ENCODE measurements at regions not wholly inside any gene's neighbourhood (a gene's known extent, or its start where the extent isn't known, plus 50 kb on each side); places are given as distances from the start of the nearest gene placed in this dataset.
"Not testable (repeated sequence)": the region's sequence is repeated elsewhere in the genome, so short reads cannot be mapped to it uniquely, and the experiment has no call there.

GRCh38 chr14:43786066-43786762, 720.9 kb downstream of the FSCB start:
- Mint-ChIP-seq H3K4me1 (ENCODE audit: low read depth) (no peaks in the 10 kb centered on the region), H3K27ac (ENCODE audit: unreplicated experiment) (no peak overlapping the region), H3K27me3 (ENCODE audit: low read depth) (peaks cover 2% of the 10 kb centered on the region), H3K4me3 (ENCODE audit: unreplicated experiment) (no peak overlapping the region), H3K36me3 (ENCODE audit: low read depth) (no peaks in the 10 kb centered on the region), H3K9me3 (ENCODE audit: low read depth) (no peaks in the 10 kb centered on the region)
- DNase-seq (ENCODE audit: low spot score): no peak
- TF ChIP-seq, protein P1, sequence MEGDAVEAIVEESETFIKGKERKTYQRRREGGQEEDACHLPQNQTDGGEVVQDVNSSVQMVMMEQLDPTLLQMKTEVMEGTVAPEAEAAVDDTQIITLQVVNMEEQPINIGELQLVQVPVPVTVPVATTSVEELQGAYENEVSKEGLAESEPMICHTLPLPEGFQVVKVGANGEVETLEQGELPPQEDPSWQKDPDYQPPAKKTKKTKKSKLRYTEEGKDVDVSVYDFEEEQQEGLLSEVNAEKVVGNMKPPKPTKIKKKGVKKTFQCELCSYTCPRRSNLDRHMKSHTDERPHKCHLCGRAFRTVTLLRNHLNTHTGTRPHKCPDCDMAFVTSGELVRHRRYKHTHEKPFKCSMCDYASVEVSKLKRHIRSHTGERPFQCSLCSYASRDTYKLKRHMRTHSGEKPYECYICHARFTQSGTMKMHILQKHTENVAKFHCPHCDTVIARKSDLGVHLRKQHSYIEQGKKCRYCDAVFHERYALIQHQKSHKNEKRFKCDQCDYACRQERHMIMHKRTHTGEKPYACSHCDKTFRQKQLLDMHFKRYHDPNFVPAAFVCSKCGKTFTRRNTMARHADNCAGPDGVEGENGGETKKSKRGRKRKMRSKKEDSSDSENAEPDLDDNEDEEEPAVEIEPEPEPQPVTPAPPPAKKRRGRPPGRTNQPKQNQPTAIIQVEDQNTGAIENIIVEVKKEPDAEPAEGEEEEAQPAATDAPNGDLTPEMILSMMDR (IDR thresholded peaks at IDR 0.05): no peak

DNA sequence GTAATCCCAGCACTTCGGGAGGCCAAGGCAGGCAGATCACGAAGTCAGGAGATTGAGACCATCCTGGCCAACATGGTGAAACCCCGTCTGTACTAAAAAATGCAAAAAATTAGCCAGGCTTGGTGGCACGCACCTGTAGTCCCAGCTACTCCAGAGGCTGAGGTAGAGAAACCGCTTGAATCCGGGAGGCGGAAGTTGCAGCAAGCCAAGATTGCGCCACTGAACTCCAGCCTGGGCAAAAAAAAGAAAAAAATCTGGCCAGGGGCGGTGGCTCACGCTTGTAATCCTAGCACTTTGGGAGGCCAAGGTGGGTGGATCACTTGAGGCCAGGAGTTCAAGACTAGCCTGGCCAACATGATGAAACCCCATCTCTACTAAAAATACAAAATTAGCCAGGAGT, 722.7 kb downstream of the FSCB start:
- H3K27me3 Mint-ChIP-seq (ENCODE audit: low read depth); H3K36me3 Mint-ChIP-seq (ENCODE audit: low read depth); DNase-seq (ENCODE audit: low spot score); H3K27ac Mint-ChIP-seq (ENCODE audit: unreplicated experiment); H3K4me3 Mint-ChIP-seq (ENCODE audit: unreplicated experiment); H3K9me3 Mint-ChIP-seq (ENCODE audit: low read depth); H3K4me1 Mint-ChIP-seq (ENCODE audit: low read depth): not testable (repeated sequence)

DNA sequence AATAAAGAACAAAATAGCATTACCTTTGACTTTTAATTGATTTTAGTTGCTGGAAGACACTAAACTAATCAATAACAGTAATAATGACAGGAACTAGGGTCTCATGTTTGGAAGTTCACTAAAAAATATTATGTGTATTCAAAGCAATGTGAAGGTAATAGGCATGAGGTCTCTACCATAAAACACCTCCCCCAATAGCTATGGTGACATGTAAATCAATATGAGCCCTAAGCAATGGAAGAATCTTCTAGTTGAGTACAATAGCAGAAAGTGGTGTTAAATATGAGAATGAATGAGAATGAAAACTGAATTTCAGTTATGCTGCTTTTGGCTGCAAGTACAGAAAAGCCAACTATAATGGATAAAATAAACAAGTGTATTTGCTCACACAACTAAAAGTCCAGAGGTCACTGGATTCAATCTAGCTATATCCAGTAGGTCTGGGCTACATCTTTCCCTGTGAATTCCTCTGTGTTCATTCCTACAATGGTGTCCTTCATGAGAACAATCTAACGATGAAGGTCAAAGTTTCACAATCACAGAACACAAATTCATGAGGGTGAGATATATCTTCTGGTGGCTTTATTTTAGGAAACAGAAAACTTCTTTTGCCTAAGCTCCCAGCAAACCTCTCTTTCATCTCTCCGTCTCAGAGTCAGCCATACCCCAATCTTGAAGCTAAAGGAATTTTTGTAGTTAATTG, 728.0 kb downstream of the FSCB start:
- H3K4me1 Mint-ChIP-seq (ENCODE audit: low read depth): no peaks in the 10 kb centered on the region
- H3K4me3 Mint-ChIP-seq (ENCODE audit: unreplicated experiment): no peak overlapping the region
- H3K27ac Mint-ChIP-seq (ENCODE audit: unreplicated experiment): no peak overlapping the region
- no peaks in the 10 kb centered on the region for H3K36me3 Mint-ChIP-seq (ENCODE audit: low read depth)
- TF ChIP-seq, protein P1 (IDR thresholded peaks at IDR 0.05): no peak
- peaks cover 14% of the 10 kb centered on the region for H3K9me3 Mint-ChIP-seq (ENCODE audit: low read depth)
- no peak for DNase-seq (ENCODE audit: low spot score)
- H3K27me3 Mint-ChIP-seq (ENCODE audit: low read depth): peaks cover 5% of the 10 kb centered on the region

GRCh38 chr14:43778570-43778936, 728.5 kb downstream of the FSCB start:
- DNase-seq (ENCODE audit: low spot score): no peak
- Mint-ChIP-seq H3K4me3 (ENCODE audit: unreplicated experiment) (no peak overlapping the region), H3K4me1 (ENCODE audit: low read depth) (no peaks in the 10 kb centered on the region), H3K27me3 (ENCODE audit: low read depth) (peaks cover 5% of the 10 kb centered on the region), H3K9me3 (ENCODE audit: low read depth) (peaks cover 18% of the 10 kb centered on the region), H3K36me3 (ENCODE audit: low read depth) (no peaks in the 10 kb centered on the region), H3K27ac (ENCODE audit: unreplicated experiment) (no peak overlapping the region)
- TF ChIP-seq, protein P1 (IDR thresholded peaks at IDR 0.05): no peak

- Mint-ChIP-seq H3K36me3 (ENCODE audit: low read depth) (no peaks in the 10 kb centered on the region), H3K9me3 (ENCODE audit: low read depth) (peaks cover 11% of the 10 kb centered on the region), H3K27ac (ENCODE audit: unreplicated experiment) (no peak overlapping the region), H3K27me3 (ENCODE audit: low read depth) (peaks cover 4% of the 10 kb centered on the region), H3K4me3 (ENCODE audit: unreplicated experiment) (no peak overlapping the region), H3K4me1 (ENCODE audit: low read depth) (no peaks in the 10 kb centered on the region)
- TF ChIP-seq, protein P1 (IDR thresholded peaks at IDR 0.05): no peak
- DNase-seq (ENCODE audit: low spot score): no peak
Observed at GRCh38 chr14:43765474-43765873, 741.6 kb downstream of the FSCB start.

GRCh38 chr14:43764433-43764832, 742.6 kb downstream of the FSCB start:
- Mint-ChIP-seq H3K4me1 (ENCODE audit: low read depth) (no peaks in the 10 kb centered on the region), H3K9me3 (ENCODE audit: low read depth) (peaks cover 11% of the 10 kb centered on the region), H3K27ac (ENCODE audit: unreplicated experiment) (no peak overlapping the region), H3K36me3 (ENCODE audit: low read depth) (no peaks in the 10 kb centered on the region), H3K4me3 (ENCODE audit: unreplicated experiment) (no peak overlapping the region), H3K27me3 (ENCODE audit: low read depth) (peaks cover 4% of the 10 kb centered on the region)
- TF ChIP-seq, protein P1 (IDR thresholded peaks at IDR 0.05): no peak
- DNase-seq (ENCODE audit: low spot score): no peak

Data from chondrocyte (in vitro differentiated cells).